GM06990 (cell line): ENCODE measurements at regions not wholly inside any gene's neighbourhood (a gene's known extent, or its start where the extent isn't known, plus 50 kb on each side); places are given as distances from the start of the nearest gene placed in this dataset.

Experiments used
- DNase-seq: peaks from one replicate; pipeline ENCODE4 v3.0.0-alpha.2; 2011; ENCODE audit not compliant: insufficient read length; ENCODE audit errors: extremely low read depth
- H3K27me3 ChIP-seq: replicated peaks from 2 replicates; pipeline ENCODE4 v1.6.0; 2011; ENCODE audit warnings: low read length; ENCODE audit not compliant: control insufficient read depth, insufficient read depth
- H3K36me3 ChIP-seq: 2 replicates; pipeline ENCODE4 v1.5.1; 2011; ENCODE audit warnings: low read length; ENCODE audit not compliant: control insufficient read depth, insufficient read depth
- H3K4me3 ChIP-seq: replicated peaks from 2 replicates; pipeline ENCODE4 v1.5.1; 2011; ENCODE audit warnings: low read depth, mild to moderate bottlenecking, control low read depth, low read length
- CTCF ChIP-seq: IDR thresholded peaks from 2 replicates; pipeline ENCODE4 v1.5.1; 2011; ENCODE audit warnings: low read length, control low read depth, mild to moderate bottlenecking, inconsistent platforms; ENCODE audit not compliant: insufficient read depth, poor library complexity, severe bottlenecking

- no peak for TF ChIP-seq CTCF
- H3K36me3 ChIP-seq = no peaks in the 10 kb centered on the region
- DNase-seq = no peak
- no peak overlapping the region for H3K4me3 ChIP-seq
- H3K27me3 ChIP-seq = no peaks in the 10 kb centered on the region
Observed at GRCh38 chr6:12418946-12419345, 128.8 kb downstream of the EDN1 start.

- DNase-seq = no peak
- no peak for TF ChIP-seq CTCF
- no peak overlapping the region for H3K4me3 ChIP-seq
- no peaks in the 10 kb centered on the region for H3K36me3 ChIP-seq
- no peaks in the 10 kb centered on the region for H3K27me3 ChIP-seq
Observed at GRCh38 chr6:12419631-12420272, 129.6 kb downstream of the EDN1 start.

DNA sequence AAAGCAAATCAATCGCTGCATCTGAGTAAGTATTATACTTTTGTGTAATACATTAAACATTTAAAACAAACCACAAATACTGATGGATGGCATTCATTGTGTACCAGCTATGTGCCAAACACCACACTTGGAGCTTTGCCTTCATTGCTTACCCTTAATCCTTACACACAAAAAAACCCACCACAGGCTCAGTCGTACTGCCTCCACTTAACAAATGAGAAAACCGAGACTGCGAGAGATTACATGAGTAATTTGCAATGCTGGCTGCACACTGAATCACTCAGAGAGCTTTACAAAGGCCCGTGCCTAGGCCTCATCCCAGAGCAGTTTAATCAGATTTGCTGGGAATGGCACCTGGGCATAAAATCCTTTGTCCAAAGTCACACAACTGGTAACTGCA is 130.5 kb downstream of the EDN1 start:
- Histone ChIP-seq H3K36me3 (no peaks in the 10 kb centered on the region), H3K4me3 (no peak overlapping the region), H3K27me3 (no peaks in the 10 kb centered on the region)
- no peak for TF ChIP-seq CTCF
- DNase-seq = no peak

GRCh38 chr6:12421596-12421995 is 131.4 kb downstream of the EDN1 start:
- Histone ChIP-seq H3K36me3 (no peaks in the 10 kb centered on the region), H3K4me3 (no peak overlapping the region), H3K27me3 (no peaks in the 10 kb centered on the region)
- TF ChIP-seq CTCF = no peak
- DNase-seq = no peak

- Histone ChIP-seq H3K27me3 (no peaks in the 10 kb centered on the region), H3K36me3 (no peaks in the 10 kb centered on the region), H3K4me3 (no peak overlapping the region)
- DNase-seq = no peak
- no peak for TF ChIP-seq CTCF
Observed at GRCh38 chr6:12422848-12423247, 132.7 kb downstream of the EDN1 start.

- DNase-seq = no peak
- no peak for TF ChIP-seq CTCF
- no peak overlapping the region for H3K4me3 ChIP-seq
- H3K27me3 ChIP-seq = no peaks in the 10 kb centered on the region
- H3K36me3 ChIP-seq = no peaks in the 10 kb centered on the region
Observed at GRCh38 chr6:12423832-12424231, 133.7 kb downstream of the EDN1 start.
